ENCODE measurements at regions not wholly inside any gene's neighbourhood (a gene's known extent, or its start where the extent isn't known, plus 50 kb on each side); places are given as distances from the start of the nearest gene placed in this dataset.

DNA sequence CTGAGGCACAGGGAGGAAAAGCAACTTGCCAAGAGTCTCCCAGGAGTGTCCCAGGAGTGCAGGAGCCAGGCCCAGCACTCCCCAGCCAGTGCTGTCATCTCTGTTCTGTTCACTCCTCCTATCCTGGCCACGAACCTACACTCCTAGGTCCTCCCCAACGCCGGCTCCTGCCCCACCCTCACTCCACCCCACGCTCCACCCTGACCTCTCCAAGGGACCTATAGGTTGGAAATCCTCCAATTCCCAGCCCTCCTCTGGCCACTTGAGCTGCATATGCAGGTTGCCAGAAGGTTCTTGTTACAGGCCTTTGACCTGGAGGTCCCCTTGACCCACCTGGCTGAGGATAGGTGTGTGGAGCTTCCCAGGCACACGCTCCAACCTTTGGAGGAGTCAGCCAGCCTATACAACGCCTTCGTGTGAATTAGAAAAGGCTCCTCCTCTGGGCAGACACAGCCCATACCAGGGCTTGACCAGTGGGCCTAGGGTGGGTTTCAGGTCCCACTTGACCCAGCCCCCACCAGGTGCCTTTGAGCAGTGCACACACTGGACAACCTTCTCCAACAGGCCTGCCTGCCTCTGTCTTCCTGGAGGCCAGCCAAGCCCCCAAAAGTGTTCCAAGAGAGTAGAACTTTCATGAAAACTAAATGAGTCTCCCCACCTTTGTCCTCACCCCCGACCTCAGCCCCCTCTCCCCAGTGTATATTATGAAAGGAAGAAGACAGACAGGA lies 167.2 kb upstream of the TLE3 start:
- Histone ChIP-seq H3K36me3 (no peaks in the 10 kb centered on the region), H3K27me3 (ENCODE audit: insufficient read depth, low read depth, severe bottlenecking) (no peaks in the 10 kb centered on the region), H3K4me3 (ENCODE audit: low read depth, low read length) (no peak overlapping the region), H3K9me3 (ENCODE audit: severe bottlenecking) (no peaks in the 10 kb centered on the region), H3K27ac (no peak overlapping the region)
- TF ChIP-seq, protein P1, sequence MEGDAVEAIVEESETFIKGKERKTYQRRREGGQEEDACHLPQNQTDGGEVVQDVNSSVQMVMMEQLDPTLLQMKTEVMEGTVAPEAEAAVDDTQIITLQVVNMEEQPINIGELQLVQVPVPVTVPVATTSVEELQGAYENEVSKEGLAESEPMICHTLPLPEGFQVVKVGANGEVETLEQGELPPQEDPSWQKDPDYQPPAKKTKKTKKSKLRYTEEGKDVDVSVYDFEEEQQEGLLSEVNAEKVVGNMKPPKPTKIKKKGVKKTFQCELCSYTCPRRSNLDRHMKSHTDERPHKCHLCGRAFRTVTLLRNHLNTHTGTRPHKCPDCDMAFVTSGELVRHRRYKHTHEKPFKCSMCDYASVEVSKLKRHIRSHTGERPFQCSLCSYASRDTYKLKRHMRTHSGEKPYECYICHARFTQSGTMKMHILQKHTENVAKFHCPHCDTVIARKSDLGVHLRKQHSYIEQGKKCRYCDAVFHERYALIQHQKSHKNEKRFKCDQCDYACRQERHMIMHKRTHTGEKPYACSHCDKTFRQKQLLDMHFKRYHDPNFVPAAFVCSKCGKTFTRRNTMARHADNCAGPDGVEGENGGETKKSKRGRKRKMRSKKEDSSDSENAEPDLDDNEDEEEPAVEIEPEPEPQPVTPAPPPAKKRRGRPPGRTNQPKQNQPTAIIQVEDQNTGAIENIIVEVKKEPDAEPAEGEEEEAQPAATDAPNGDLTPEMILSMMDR (IDR thresholded peaks at IDR 0.05; ENCODE audit: low read depth, low read length), result no peak
- DNase-seq, result no peak

DNA sequence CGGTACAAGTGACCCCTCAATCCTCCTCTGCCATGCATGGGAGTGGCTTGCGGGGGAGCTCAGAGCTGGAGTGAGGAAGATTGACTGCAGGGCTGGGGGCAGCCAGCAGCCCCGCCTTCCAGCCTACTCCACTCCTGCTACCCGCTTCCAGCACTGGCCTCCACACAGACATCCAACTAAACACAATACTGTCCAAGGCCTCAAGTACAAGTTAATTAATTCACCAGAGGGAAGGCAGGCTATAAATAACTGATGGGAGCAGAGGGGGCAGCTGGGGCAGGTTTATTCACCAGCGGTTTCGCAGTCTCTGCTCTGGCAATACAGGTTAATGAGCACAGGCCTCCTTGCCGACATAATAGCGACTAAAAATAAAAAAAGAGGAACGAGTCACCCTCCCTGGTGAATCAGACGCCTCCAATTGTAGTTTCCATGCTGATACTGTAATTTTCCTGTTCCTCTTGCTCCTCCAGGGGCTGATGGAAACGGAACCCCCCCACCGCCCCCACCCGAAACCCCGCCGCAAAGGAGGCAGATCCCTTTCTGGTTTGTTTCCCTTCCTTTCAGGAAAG lies 166.4 kb upstream of the TLE3 start:
- H3K36me3 ChIP-seq, result no peaks in the 10 kb centered on the region
- peak overlapping the region; percentile 46 for H3K27ac ChIP-seq
- no peak overlapping the region for H3K4me3 ChIP-seq (ENCODE audit: low read depth, low read length)
- H3K9me3 ChIP-seq (ENCODE audit: severe bottlenecking), result no peaks in the 10 kb centered on the region
- DNase-seq, result peak; percentile 71
- TF ChIP-seq, protein P1 (IDR thresholded peaks at IDR 0.05; ENCODE audit: low read depth, low read length), result no peak
- H3K27me3 ChIP-seq (ENCODE audit: insufficient read depth, low read depth, severe bottlenecking), result no peaks in the 10 kb centered on the region

DNA sequence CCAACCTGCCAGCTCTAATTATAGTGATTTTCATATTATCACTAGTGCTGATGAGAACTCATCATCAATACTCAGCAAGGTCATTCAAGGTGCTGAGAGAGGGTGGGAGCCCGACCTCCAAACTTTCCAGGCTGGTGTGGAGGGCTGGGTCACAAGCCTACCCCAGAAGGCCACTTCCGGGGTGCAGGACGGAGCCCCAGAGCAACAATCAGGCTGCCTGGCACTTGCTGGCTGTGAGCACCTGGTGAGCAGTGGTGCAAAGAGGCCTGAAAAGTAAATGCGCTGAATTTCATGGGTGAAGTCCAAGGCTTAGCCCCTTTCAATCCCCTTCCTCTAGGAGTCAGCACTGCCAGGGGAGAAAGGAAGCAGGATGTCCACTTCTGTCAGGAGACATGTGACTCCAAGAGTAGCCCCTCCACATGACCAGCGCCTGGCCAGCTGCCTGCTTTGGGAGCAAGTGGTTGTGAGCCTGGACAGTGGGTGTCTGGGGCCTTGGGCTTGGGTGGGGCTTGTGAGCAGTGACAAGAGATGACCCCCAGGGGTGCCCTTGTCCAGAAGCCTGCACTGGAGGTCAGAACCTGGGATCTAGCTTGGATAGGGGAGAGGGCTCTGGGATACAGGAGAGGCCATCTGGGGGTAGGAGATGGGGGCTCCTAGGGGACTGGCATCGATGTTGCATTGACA lies 165.0 kb upstream of the TLE3 start:
- Histone ChIP-seq H3K4me3 (ENCODE audit: low read depth, low read length) (no peak overlapping the region), H3K27me3 (ENCODE audit: insufficient read depth, low read depth, severe bottlenecking) (no peaks in the 10 kb centered on the region), H3K27ac (no peak overlapping the region), H3K9me3 (ENCODE audit: severe bottlenecking) (no peaks in the 10 kb centered on the region), H3K36me3 (no peaks in the 10 kb centered on the region)
- peak; percentile 27 for DNase-seq
- TF ChIP-seq, protein P1 (IDR thresholded peaks at IDR 0.05; ENCODE audit: low read depth, low read length), result no peak

DNA sequence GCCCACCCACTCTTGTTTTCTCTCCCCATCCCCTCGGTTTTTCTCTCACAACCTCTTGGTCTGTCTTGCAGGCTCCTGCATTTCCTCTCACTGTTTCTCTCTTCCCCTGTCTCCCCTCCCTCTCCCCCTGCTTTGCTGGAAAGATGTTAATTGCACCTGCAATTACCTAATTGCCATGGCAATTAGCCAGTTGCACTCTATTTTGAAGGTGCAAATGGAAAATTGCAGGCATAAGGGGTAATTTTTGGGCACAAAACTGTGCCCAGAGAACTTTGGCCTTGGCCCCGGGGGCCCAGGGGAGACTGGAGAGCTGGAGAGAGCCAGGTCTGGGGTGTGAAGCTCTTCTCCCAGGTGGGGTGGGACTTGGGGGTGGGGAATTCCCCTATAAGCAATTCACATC lies 164.5 kb upstream of the TLE3 start:
- TF ChIP-seq, protein P1 (IDR thresholded peaks at IDR 0.05; ENCODE audit: low read depth, low read length), result no peak
- no peaks in the 10 kb centered on the region for H3K36me3 ChIP-seq
- no peak overlapping the region for H3K4me3 ChIP-seq (ENCODE audit: low read depth, low read length)
- H3K9me3 ChIP-seq (ENCODE audit: severe bottlenecking), result no peaks in the 10 kb centered on the region
- H3K27me3 ChIP-seq (ENCODE audit: insufficient read depth, low read depth, severe bottlenecking), result no peaks in the 10 kb centered on the region
- DNase-seq, result no peak
- no peak overlapping the region for H3K27ac ChIP-seq

DNA sequence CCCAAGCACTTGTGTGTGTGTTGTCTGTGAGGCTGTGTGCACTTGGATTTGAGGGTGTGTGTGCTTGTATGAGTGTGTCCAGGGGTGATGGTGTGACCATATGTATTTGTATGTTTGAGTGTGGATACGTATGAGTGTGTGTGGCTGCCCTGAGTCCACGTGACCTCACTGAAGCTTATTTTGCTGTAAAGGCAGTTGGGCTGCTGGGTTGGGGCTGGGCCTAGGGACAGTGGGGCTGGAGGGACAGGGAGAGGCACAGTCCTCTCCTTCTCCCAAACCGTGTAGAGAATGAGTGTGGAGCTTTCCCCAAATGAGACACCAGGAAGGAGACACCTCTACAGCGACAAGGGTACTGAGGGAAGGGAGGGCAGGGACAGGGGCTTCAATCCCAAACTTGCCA lies 163.4 kb upstream of the TLE3 start:
- H3K4me3 ChIP-seq (ENCODE audit: low read depth, low read length), result no peak overlapping the region
- no peak overlapping the region for H3K27ac ChIP-seq
- no peaks in the 10 kb centered on the region for H3K9me3 ChIP-seq (ENCODE audit: severe bottlenecking)
- TF ChIP-seq, protein P1 (IDR thresholded peaks at IDR 0.05; ENCODE audit: low read depth, low read length), result no peak
- DNase-seq, result no peak
- no peaks in the 10 kb centered on the region for H3K36me3 ChIP-seq
- H3K27me3 ChIP-seq (ENCODE audit: insufficient read depth, low read depth, severe bottlenecking), result no peaks in the 10 kb centered on the region

All from WERI-Rb-1 (cell line).